Astrocyte (in vitro differentiated cells and primary cell): ENCODE measurements at regions not wholly inside any gene's neighbourhood (a gene's known extent, or its start where the extent isn't known, plus 50 kb on each side); places are given as distances from the start of the nearest gene placed in this dataset.

ENCODE experiments used
- DNase-seq: peaks from one replicate; pipeline ENCODE4 v3.0.0-alpha.2; 2010; ENCODE audit warnings: low read depth
- FAIRE-seq: peaks from 2 replicates; lab custom pipeline; 2011; peaks lifted over from hg19 to GRCh38; lab: Jason Lieb, UNC
- H2AFZ ChIP-seq: 2 replicates; pipeline ENCODE4 v1.6.0; 2012; ENCODE audit warnings: low read depth, low read length, inconsistent platforms
- H3K27ac ChIP-seq: 2 replicates; pipeline ENCODE4 v1.5.1; 2011; ENCODE audit warnings: low read depth, low read length, inconsistent platforms
- H3K27me3 ChIP-seq: 2 replicates; pipeline ENCODE4 v1.6.0; 2011; ENCODE audit warnings: low read length, inconsistent platforms; ENCODE audit not compliant: insufficient read depth
- H3K36me3 ChIP-seq: 2 replicates; pipeline ENCODE4 v1.5.1; 2011; ENCODE audit warnings: low read length, inconsistent platforms; ENCODE audit not compliant: insufficient read depth
- H3K4me1 ChIP-seq: 2 replicates; pipeline ENCODE4 v1.5.1; 2011; ENCODE audit warnings: low read length, inconsistent platforms; ENCODE audit not compliant: insufficient read depth
- H3K4me2 ChIP-seq: 2 replicates; pipeline ENCODE4 v1.6.0; 2012; ENCODE audit warnings: low read length, inconsistent platforms
- H3K4me3 ChIP-seq: 2 replicates; pipeline ENCODE4 v1.5.1; 2011; ENCODE audit warnings: low read depth, mild to moderate bottlenecking, low read length, inconsistent platforms; ENCODE audit not compliant: insufficient read depth
- H3K79me2 ChIP-seq: 2 replicates; pipeline ENCODE4 v1.6.0; 2012; ENCODE audit warnings: mild to moderate bottlenecking, low read length, inconsistent platforms; ENCODE audit not compliant: insufficient read depth
- H3K9ac ChIP-seq: 2 replicates; pipeline ENCODE4 v1.6.0; 2012; ENCODE audit warnings: mild to moderate bottlenecking, low read length, inconsistent platforms
- H3K9me3 ChIP-seq: 2 replicates; pipeline ENCODE4 v1.5.1; 2012; ENCODE audit warnings: low read depth, mild to moderate bottlenecking, low read length, inconsistent platforms; ENCODE audit not compliant: insufficient read depth
- H4K20me1 ChIP-seq: 2 replicates; pipeline ENCODE4 v1.6.0; 2012; ENCODE audit warnings: low read length, inconsistent platforms; ENCODE audit not compliant: insufficient read depth
- H3K27ac Mint-ChIP-seq: one replicate; pipeline ENCODE4 v1.8.0; 2021; ENCODE audit warnings: mild to moderate bottlenecking, mixed read lengths; ENCODE audit not compliant: unreplicated experiment
- H3K27me3 Mint-ChIP-seq: one replicate; pipeline ENCODE4 v1.8.0; 2021; ENCODE audit warnings: low read depth, mixed read lengths; ENCODE audit not compliant: unreplicated experiment
- H3K36me3 Mint-ChIP-seq: one replicate; pipeline ENCODE4 v1.8.0; 2021; ENCODE audit warnings: low read depth, mixed read lengths; ENCODE audit not compliant: unreplicated experiment
- H3K4me1 Mint-ChIP-seq: one replicate; pipeline ENCODE4 v1.8.0; 2021; ENCODE audit warnings: low read depth, mixed read lengths; ENCODE audit not compliant: unreplicated experiment
- H3K4me3 Mint-ChIP-seq: one replicate; pipeline ENCODE4 v1.8.0; 2021; ENCODE audit warnings: mild to moderate bottlenecking, moderate library complexity, mixed read lengths; ENCODE audit not compliant: unreplicated experiment
- H3K9me3 Mint-ChIP-seq: one replicate; pipeline ENCODE4 v1.8.0; 2021; ENCODE audit warnings: mild to moderate bottlenecking, mixed read lengths; ENCODE audit not compliant: unreplicated experiment
- EZH2 ChIP-seq: IDR thresholded peaks from 2 replicates; pipeline ENCODE4 v1.6.1; 2012; ENCODE audit warnings: mild to moderate bottlenecking, low read length, inconsistent platforms; ENCODE audit not compliant: insufficient read depth
- TF ChIP-seq, protein P1 (sequence below): IDR thresholded peaks from 2 replicates; pipeline ENCODE4 v1.5.1; 2011; ENCODE audit warnings: low read depth, mild to moderate bottlenecking, inconsistent platforms, low read length, moderate library complexity; ENCODE audit not compliant: insufficient read depth

GRCh38 chr3:189513281-189514117, 117.7 kb upstream of the TP63 start:
- Mint-ChIP-seq H3K27me3 (peaks cover 6% of the 10 kb centered on the region), H3K36me3 (peaks cover 2% of the 10 kb centered on the region), H3K4me3 (no peak overlapping the region), H3K4me1 (peaks cover 4% of the 10 kb centered on the region), H3K9me3 (peaks cover 5% of the 10 kb centered on the region), H3K27ac (no peak overlapping the region)
- no peak for TF ChIP-seq EZH2
- TF ChIP-seq, protein P1, sequence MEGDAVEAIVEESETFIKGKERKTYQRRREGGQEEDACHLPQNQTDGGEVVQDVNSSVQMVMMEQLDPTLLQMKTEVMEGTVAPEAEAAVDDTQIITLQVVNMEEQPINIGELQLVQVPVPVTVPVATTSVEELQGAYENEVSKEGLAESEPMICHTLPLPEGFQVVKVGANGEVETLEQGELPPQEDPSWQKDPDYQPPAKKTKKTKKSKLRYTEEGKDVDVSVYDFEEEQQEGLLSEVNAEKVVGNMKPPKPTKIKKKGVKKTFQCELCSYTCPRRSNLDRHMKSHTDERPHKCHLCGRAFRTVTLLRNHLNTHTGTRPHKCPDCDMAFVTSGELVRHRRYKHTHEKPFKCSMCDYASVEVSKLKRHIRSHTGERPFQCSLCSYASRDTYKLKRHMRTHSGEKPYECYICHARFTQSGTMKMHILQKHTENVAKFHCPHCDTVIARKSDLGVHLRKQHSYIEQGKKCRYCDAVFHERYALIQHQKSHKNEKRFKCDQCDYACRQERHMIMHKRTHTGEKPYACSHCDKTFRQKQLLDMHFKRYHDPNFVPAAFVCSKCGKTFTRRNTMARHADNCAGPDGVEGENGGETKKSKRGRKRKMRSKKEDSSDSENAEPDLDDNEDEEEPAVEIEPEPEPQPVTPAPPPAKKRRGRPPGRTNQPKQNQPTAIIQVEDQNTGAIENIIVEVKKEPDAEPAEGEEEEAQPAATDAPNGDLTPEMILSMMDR = no peak
- no peak overlapping the region for H2AFZ ChIP-seq
- no peak for FAIRE-seq
- peaks cover 5% of the 10 kb centered on the region for H3K9me3 ChIP-seq
- H3K27me3 ChIP-seq = peaks cover 2% of the 10 kb centered on the region
- H3K4me1 ChIP-seq = no peaks in the 10 kb centered on the region
- no peak overlapping the region for H3K27ac ChIP-seq
- H3K4me3 ChIP-seq = no peak overlapping the region
- no peaks in the 10 kb centered on the region for H3K79me2 ChIP-seq
- no peaks in the 10 kb centered on the region for H3K36me3 ChIP-seq
- no peak overlapping the region for H3K4me2 ChIP-seq
- H4K20me1 ChIP-seq = no peaks in the 10 kb centered on the region
- no peak for DNase-seq
- H3K9ac ChIP-seq = no peak overlapping the region

DNA sequence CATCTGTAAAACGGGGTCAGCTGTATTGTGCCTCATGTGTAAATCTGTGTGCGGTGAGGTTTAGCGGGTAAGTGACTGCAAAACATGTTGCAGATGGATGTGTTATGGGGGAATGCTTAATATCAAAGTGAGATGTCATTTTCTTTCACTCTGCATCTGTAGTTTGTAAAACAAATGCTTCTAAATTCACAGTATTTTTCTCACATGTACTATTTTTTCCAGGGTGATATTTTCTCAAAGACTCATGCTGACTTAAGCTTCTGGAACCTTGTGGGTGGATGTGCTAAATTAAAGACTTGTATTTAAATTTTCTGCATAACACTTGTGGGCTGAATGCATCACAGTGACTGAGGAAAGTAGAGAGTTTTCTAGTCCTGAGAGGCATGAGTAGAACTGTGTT, 115.2 kb upstream of the TP63 start:
- peaks cover 4% of the 10 kb centered on the region for H3K4me1 Mint-ChIP-seq
- Histone ChIP-seq H3K4me1 (no peaks in the 10 kb centered on the region), H3K4me3 (no peak overlapping the region), H2AFZ (no peak overlapping the region), H3K9ac (no peak overlapping the region), H4K20me1 (no peaks in the 10 kb centered on the region), H3K4me2 (no peak overlapping the region), H3K27ac (no peak overlapping the region), H3K27me3 (no peaks in the 10 kb centered on the region), H3K36me3 (no peaks in the 10 kb centered on the region), H3K9me3 (peaks cover 5% of the 10 kb centered on the region), H3K79me2 (no peaks in the 10 kb centered on the region)
- peaks cover 14% of the 10 kb centered on the region for H3K9me3 Mint-ChIP-seq
- H3K36me3 Mint-ChIP-seq = peaks cover 2% of the 10 kb centered on the region
- peak; percentile 36 for DNase-seq
- TF ChIP-seq, protein P1 = no peak
- TF ChIP-seq EZH2 = no peak
- H3K27me3 Mint-ChIP-seq = peaks cover 6% of the 10 kb centered on the region
- no peak overlapping the region for H3K4me3 Mint-ChIP-seq
- H3K27ac Mint-ChIP-seq = no peak overlapping the region
- no peak for FAIRE-seq

DNA sequence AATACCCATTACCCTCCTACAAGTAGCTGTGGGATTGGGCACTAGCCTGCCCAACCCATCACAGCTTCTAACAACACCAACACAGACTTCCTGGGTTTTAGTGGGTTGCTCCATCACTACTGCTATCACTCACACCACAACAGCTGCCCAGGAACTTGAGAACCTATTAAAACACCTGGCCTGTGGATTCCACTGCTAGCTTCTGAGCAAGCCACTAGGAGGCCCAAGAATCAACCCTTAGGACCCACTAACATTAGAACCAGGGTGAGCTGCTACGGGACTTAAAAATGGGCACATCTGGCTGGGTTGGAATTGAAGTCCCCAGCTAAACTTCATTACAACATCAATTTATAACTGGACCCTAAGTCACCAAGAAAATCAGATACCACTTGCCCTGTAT, 113.2 kb upstream of the TP63 start:
- no peaks in the 10 kb centered on the region for H3K79me2 ChIP-seq
- H4K20me1 ChIP-seq = no peaks in the 10 kb centered on the region
- Mint-ChIP-seq H3K27ac (no peak overlapping the region), H3K9me3 (peaks cover 16% of the 10 kb centered on the region), H3K36me3 (peaks cover 2% of the 10 kb centered on the region), H3K4me1 (peaks cover 4% of the 10 kb centered on the region), H3K4me3 (no peak overlapping the region), H3K27me3 (no peaks in the 10 kb centered on the region)
- H3K9me3 ChIP-seq = peaks cover 5% of the 10 kb centered on the region
- no peak overlapping the region for H3K4me3 ChIP-seq
- DNase-seq (no peak), FAIRE-seq (no peak)
- H3K27me3 ChIP-seq = no peaks in the 10 kb centered on the region
- no peak overlapping the region for H3K9ac ChIP-seq
- H3K27ac ChIP-seq = no peak overlapping the region
- no peaks in the 10 kb centered on the region for H3K4me1 ChIP-seq
- no peak for TF ChIP-seq EZH2
- TF ChIP-seq, protein P1 = no peak
- H3K36me3 ChIP-seq = no peaks in the 10 kb centered on the region
- H3K4me2 ChIP-seq = no peak overlapping the region
- no peak overlapping the region for H2AFZ ChIP-seq
